ENCODE measurements at regions not wholly inside any gene's neighbourhood (a gene's known extent, or its start where the extent isn't known, plus 50 kb on each side); places are given as distances from the start of the nearest gene placed in this dataset.

GRCh38 chr2:150688016-150688415 lies 200.5 kb upstream of the RND3 start:
- no peaks in the 10 kb centered on the region for H3K4me1 ChIP-seq (ENCODE audit: control insufficient read depth, insufficient read depth, low read length)
- H3K27ac ChIP-seq (ENCODE audit: low read length), result no peak overlapping the region
- no peaks in the 10 kb centered on the region for H3K9me3 ChIP-seq (ENCODE audit: control insufficient read depth, low read depth, low read length)
- no peak overlapping the region for H3K4me3 ChIP-seq (ENCODE audit: low read length)
- no peak for DNase-seq
- no peaks in the 10 kb centered on the region for H3K27me3 ChIP-seq (ENCODE audit: control insufficient read depth, insufficient read depth, low read length)
- 60% methylated on average over 1 of the region's 3 CpGs for WGBS (ENCODE audit: insufficient coverage, low lambda C conversion rate)
- H3K36me3 ChIP-seq (ENCODE audit: control insufficient read depth, insufficient read depth, low read length), result no peaks in the 10 kb centered on the region

DNA sequence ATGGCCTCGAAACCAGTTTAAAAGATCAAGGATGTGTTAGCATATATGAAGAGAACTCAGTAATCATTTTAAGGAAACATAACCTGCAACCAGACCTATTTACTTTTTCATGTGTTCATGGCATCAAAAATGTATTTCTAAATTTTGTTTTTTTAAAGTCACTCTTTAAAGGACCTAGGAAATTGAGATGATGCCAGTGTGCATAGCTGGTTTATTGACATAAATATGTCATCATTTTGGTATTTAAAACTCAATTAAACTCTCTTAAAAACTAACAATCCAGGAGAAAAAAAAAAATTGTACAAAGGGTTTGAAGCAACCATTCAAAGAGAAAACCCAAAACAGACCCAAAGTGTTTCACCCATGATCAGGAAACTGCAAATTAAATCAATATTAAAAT lies 198.9 kb upstream of the RND3 start:
- WGBS (ENCODE audit: insufficient coverage, low lambda C conversion rate), result no CpG with 5 or more reads among the region's 1 CpG
- no peak overlapping the region for H3K4me3 ChIP-seq (ENCODE audit: low read length)
- H3K27me3 ChIP-seq (ENCODE audit: control insufficient read depth, insufficient read depth, low read length), result no peaks in the 10 kb centered on the region
- no peaks in the 10 kb centered on the region for H3K36me3 ChIP-seq (ENCODE audit: control insufficient read depth, insufficient read depth, low read length)
- H3K4me1 ChIP-seq (ENCODE audit: control insufficient read depth, insufficient read depth, low read length), result peaks cover 9% of the 10 kb centered on the region
- no peak for DNase-seq
- H3K9me3 ChIP-seq (ENCODE audit: control insufficient read depth, low read depth, low read length), result no peaks in the 10 kb centered on the region
- no peak overlapping the region for H3K27ac ChIP-seq (ENCODE audit: low read length)

DNA sequence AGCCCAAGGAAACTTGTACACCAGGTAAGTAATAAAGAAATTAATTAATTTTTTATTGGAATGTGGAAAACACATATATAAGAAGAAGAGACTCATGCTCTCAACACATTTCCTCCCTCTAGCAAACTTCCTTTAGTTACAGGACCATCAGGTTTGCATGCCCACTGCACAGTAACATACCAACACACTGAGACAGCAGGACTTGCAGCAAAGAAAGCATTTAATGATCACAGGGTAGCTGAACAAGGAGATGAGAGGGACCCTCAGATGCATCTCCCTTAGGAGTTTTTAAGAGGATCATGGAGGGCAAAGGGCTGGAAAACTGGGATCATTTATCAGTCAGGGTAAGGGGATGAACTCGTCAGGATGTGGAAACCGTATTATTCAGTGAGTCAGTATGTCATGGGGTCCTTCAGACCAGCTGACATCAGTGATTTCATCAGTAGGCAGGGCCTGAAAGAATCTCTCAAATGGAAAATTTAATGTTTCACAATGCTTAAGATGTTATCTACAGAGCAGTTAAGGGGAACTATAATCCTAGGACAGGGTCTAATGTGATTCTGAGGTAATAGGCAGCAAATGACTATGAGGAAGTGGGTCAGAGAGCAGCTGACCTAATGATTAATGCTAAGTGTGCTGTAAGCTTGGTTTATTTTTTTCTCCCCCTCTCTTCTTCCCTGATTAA lies 193.8 kb upstream of the RND3 start:
- no peaks in the 10 kb centered on the region for H3K27me3 ChIP-seq (ENCODE audit: control insufficient read depth, insufficient read depth, low read length)
- peaks cover 19% of the 10 kb centered on the region for H3K4me1 ChIP-seq (ENCODE audit: control insufficient read depth, insufficient read depth, low read length)
- H3K36me3 ChIP-seq (ENCODE audit: control insufficient read depth, insufficient read depth, low read length), result no peaks in the 10 kb centered on the region
- peak overlapping the region; percentile 90 for H3K27ac ChIP-seq (ENCODE audit: low read length)
- H3K4me3 ChIP-seq (ENCODE audit: low read length), result no peak overlapping the region
- no CpG with 5 or more reads among the region's 2 CpGs for WGBS (ENCODE audit: insufficient coverage, low lambda C conversion rate)
- peak; percentile 84 to 86 for DNase-seq
- H3K9me3 ChIP-seq (ENCODE audit: control insufficient read depth, low read depth, low read length), result no peaks in the 10 kb centered on the region

DNA sequence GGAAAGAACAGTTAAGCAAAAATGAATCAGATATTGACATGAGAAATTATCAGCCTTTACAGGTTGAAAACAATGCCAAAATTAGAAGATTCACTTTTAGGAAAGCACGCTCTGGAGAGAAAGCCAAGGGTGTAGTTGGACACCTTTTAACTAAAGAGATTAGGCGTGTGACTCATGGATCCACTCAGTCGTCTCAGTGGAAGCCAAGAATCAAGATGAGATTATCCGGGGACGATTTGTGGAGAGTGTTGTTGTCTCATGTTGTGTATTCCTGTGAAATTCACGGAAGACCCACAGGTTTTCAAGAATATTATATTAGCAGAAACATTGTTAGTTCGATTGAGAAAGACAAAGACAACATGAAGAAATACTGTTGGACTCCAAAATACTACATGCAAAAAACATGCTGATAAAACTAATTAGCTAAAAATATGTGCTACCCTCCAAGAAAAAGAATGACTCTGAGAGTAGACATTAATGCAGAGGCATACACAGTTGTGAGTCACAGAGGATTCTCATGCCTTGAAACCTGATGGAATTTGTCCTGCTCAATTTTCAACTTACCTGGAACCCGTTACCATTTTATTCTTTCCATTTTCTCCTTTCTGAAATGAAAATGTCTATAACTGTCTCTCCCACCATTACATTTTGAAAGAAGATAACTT lies 192.1 kb upstream of the RND3 start:
- Histone ChIP-seq H3K4me1 (ENCODE audit: control insufficient read depth, insufficient read depth, low read length) (peaks cover 20% of the 10 kb centered on the region), H3K9me3 (ENCODE audit: control insufficient read depth, low read depth, low read length) (no peaks in the 10 kb centered on the region), H3K36me3 (ENCODE audit: control insufficient read depth, insufficient read depth, low read length) (no peaks in the 10 kb centered on the region), H3K4me3 (ENCODE audit: low read length) (no peak overlapping the region), H3K27me3 (ENCODE audit: control insufficient read depth, insufficient read depth, low read length) (no peaks in the 10 kb centered on the region), H3K27ac (ENCODE audit: low read length) (no peak overlapping the region)
- WGBS (ENCODE audit: insufficient coverage, low lambda C conversion rate), result 97% methylated on average over 4 of the region's 8 CpGs
- DNase-seq, result no peak

GRCh38 chr2:150677551-150677950 lies 190.1 kb upstream of the RND3 start:
- no peak for DNase-seq
- H3K9me3 ChIP-seq (ENCODE audit: control insufficient read depth, low read depth, low read length), result no peaks in the 10 kb centered on the region
- 20% methylated on average over 1 of the region's 4 CpGs for WGBS (ENCODE audit: insufficient coverage, low lambda C conversion rate)
- no peaks in the 10 kb centered on the region for H3K36me3 ChIP-seq (ENCODE audit: control insufficient read depth, insufficient read depth, low read length)
- peaks cover 18% of the 10 kb centered on the region for H3K4me1 ChIP-seq (ENCODE audit: control insufficient read depth, insufficient read depth, low read length)
- H3K27me3 ChIP-seq (ENCODE audit: control insufficient read depth, insufficient read depth, low read length), result no peaks in the 10 kb centered on the region
- peak overlapping the region; percentile 80 for H3K27ac ChIP-seq (ENCODE audit: low read length)
- H3K4me3 ChIP-seq (ENCODE audit: low read length), result no peak overlapping the region

DNA sequence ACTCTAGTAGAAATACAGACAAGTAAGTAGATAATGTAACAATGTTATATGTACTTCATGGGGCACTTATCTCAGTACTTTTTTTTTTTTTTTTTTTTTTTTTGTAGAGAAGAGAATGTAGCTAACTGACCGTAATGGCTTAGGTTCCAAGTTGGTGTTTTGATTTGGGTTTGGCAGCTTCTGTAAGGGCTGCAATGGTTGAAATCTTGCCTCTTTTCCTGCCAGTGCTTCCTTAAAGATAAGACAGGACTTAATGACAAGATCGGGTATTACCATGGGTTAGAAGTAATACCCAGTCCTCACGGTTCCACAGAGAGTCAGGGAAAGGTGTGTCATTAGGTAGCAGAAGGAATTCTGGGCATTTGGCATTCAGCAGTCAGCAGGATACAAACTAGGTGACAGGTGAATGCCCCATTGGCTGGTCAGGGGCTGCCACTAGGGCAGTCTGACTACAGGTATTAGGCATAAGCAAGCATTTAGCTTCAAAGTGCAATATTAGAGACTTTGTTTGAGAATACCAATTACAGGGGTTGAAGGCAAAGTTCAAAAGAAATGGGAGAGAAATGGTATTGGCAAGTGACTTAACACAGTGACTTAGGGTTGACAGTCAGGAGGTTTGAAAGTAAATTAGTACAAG lies 189.4 kb upstream of the RND3 start:
- H3K4me3 ChIP-seq (ENCODE audit: low read length), result no peak overlapping the region
- H3K9me3 ChIP-seq (ENCODE audit: control insufficient read depth, low read depth, low read length), result no peaks in the 10 kb centered on the region
- no CpG with 5 or more reads among the region's 3 CpGs for WGBS (ENCODE audit: insufficient coverage, low lambda C conversion rate)
- peak; percentile 59 to 82 for DNase-seq
- H3K4me1 ChIP-seq (ENCODE audit: control insufficient read depth, insufficient read depth, low read length), result peaks cover 12% of the 10 kb centered on the region
- no peaks in the 10 kb centered on the region for H3K27me3 ChIP-seq (ENCODE audit: control insufficient read depth, insufficient read depth, low read length)
- peak overlapping the region; percentile 80 for H3K27ac ChIP-seq (ENCODE audit: low read length)
- H3K36me3 ChIP-seq (ENCODE audit: control insufficient read depth, insufficient read depth, low read length), result no peaks in the 10 kb centered on the region

- Histone ChIP-seq H3K4me3 (ENCODE audit: low read length) (no peak overlapping the region), H3K9me3 (ENCODE audit: control insufficient read depth, low read depth, low read length) (no peaks in the 10 kb centered on the region), H3K27ac (ENCODE audit: low read length) (no peak overlapping the region), H3K36me3 (ENCODE audit: control insufficient read depth, insufficient read depth, low read length) (no peaks in the 10 kb centered on the region), H3K27me3 (ENCODE audit: control insufficient read depth, insufficient read depth, low read length) (no peaks in the 10 kb centered on the region), H3K4me1 (ENCODE audit: control insufficient read depth, insufficient read depth, low read length) (peaks cover 6% of the 10 kb centered on the region)
- no CpG with 5 or more reads among the region's 2 CpGs for WGBS (ENCODE audit: insufficient coverage, low lambda C conversion rate)
- no peak for DNase-seq
Observed at GRCh38 chr2:150675807-150676206, 188.3 kb upstream of the RND3 start.

DNA sequence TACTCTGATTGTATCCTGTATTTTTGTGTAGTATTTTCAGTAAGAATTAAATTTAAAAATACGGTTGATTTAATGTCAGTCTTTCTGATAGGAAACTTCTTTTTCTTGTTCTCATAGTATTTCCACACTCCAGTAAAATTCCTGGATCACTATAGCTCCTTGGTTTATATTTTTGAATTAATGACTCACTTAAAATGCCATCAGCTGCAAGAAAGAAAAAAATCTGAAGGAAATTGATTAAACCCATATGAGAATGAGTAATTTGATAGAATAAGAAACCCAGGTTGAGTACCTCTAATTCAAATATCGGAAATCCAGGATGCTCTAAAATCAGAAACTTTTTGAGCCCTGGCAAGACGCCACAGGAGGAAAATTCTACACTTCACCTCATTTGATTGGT lies 186.8 kb upstream of the RND3 start:
- peaks cover 3% of the 10 kb centered on the region for H3K4me1 ChIP-seq (ENCODE audit: control insufficient read depth, insufficient read depth, low read length)
- H3K27me3 ChIP-seq (ENCODE audit: control insufficient read depth, insufficient read depth, low read length), result no peaks in the 10 kb centered on the region
- H3K9me3 ChIP-seq (ENCODE audit: control insufficient read depth, low read depth, low read length), result no peaks in the 10 kb centered on the region
- no peak overlapping the region for H3K4me3 ChIP-seq (ENCODE audit: low read length)
- no peaks in the 10 kb centered on the region for H3K36me3 ChIP-seq (ENCODE audit: control insufficient read depth, insufficient read depth, low read length)
- 100% methylated on average over 1 of the region's 3 CpGs for WGBS (ENCODE audit: insufficient coverage, low lambda C conversion rate)
- no peak for DNase-seq
- no peak overlapping the region for H3K27ac ChIP-seq (ENCODE audit: low read length)

- H3K4me1 ChIP-seq (ENCODE audit: control insufficient read depth, insufficient read depth, low read length), result peaks cover 3% of the 10 kb centered on the region
- H3K27ac ChIP-seq (ENCODE audit: low read length), result no peak overlapping the region
- 100% methylated on average over 1 of the region's 2 CpGs for WGBS (ENCODE audit: insufficient coverage, low lambda C conversion rate)
- DNase-seq, result no peak
- H3K4me3 ChIP-seq (ENCODE audit: low read length), result no peak overlapping the region
- no peaks in the 10 kb centered on the region for H3K36me3 ChIP-seq (ENCODE audit: control insufficient read depth, insufficient read depth, low read length)
- no peaks in the 10 kb centered on the region for H3K27me3 ChIP-seq (ENCODE audit: control insufficient read depth, insufficient read depth, low read length)
- no peaks in the 10 kb centered on the region for H3K9me3 ChIP-seq (ENCODE audit: control insufficient read depth, low read depth, low read length)
Observed at GRCh38 chr2:150672311-150672710, 184.8 kb upstream of the RND3 start.

GRCh38 chr2:150669492-150669891 lies 182.0 kb upstream of the RND3 start:
- H3K27ac ChIP-seq (ENCODE audit: low read length), result no peak overlapping the region
- H3K4me1 ChIP-seq (ENCODE audit: control insufficient read depth, insufficient read depth, low read length), result no peaks in the 10 kb centered on the region
- WGBS (ENCODE audit: insufficient coverage, low lambda C conversion rate), result 100% methylated on average over 1 of the region's 3 CpGs
- no peak for DNase-seq
- no peak overlapping the region for H3K4me3 ChIP-seq (ENCODE audit: low read length)
- no peaks in the 10 kb centered on the region for H3K36me3 ChIP-seq (ENCODE audit: control insufficient read depth, insufficient read depth, low read length)
- H3K9me3 ChIP-seq (ENCODE audit: control insufficient read depth, low read depth, low read length), result no peaks in the 10 kb centered on the region
- H3K27me3 ChIP-seq (ENCODE audit: control insufficient read depth, insufficient read depth, low read length), result no peaks in the 10 kb centered on the region
